NCI-H526 (cell line): ENCODE measurements at regions not wholly inside any gene's neighbourhood (a gene's known extent, or its start where the extent isn't known, plus 50 kb on each side); places are given as distances from the start of the nearest gene placed in this dataset.
A peak's percentile ranks its signal among the peaks of the same experiment; 100 is the strongest.

Experiments
- DNase-seq, 2 experiments: peaks; one replicate each; lab custom pipeline; 2025; lab: John Stamatoyannopoulos, UW

GRCh38 chr19:29096896-29097295 is 116.1 kb downstream of the UQCRFS1 start:
- no peak for DNase-seq

GRCh38 chr19:29093553-29093908 is 119.4 kb downstream of the UQCRFS1 start:
- peak in 1 of 2 experiments; percentile 42 for DNase-seq

DNA sequence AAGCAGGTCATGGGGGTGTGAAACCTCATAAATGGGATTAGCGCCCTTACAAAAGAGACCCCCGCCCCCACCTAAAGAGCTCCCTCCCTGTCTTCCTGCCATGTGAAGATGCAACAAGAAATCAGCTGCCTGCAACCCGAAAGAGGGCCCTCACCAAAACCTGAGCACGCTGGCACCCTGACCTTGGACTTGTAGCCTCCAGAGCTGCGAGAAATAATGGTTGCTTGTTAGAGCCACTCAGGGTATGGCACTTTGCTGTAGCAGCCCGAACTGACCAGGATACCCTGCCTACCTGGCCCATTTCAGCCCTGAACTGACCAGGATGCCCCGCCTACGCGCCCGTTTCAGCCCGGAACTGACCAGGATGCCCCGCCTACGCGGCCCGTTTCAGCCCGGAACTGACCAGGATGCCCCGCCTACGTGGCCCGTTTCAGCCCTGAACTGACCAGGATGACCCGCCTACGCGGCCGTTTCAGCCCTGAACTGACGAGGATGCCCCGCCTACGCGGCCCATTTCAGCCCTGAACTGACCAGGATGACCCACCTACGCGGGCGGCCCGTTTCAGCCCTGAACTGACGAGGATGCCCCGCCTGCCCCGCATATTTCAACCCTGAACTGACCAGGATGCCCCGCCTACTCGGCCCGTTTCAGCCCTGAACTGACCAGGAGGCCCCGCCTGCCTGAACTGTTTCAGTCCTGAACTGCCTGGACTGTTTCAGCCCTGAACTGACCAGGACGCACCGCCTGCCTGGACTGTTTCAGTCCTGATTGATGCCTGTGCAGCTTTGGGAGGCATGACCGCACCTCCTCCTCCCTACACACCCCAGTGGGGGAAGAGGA is 120.0 kb downstream of the UQCRFS1 start:
- no peak for DNase-seq

DNA sequence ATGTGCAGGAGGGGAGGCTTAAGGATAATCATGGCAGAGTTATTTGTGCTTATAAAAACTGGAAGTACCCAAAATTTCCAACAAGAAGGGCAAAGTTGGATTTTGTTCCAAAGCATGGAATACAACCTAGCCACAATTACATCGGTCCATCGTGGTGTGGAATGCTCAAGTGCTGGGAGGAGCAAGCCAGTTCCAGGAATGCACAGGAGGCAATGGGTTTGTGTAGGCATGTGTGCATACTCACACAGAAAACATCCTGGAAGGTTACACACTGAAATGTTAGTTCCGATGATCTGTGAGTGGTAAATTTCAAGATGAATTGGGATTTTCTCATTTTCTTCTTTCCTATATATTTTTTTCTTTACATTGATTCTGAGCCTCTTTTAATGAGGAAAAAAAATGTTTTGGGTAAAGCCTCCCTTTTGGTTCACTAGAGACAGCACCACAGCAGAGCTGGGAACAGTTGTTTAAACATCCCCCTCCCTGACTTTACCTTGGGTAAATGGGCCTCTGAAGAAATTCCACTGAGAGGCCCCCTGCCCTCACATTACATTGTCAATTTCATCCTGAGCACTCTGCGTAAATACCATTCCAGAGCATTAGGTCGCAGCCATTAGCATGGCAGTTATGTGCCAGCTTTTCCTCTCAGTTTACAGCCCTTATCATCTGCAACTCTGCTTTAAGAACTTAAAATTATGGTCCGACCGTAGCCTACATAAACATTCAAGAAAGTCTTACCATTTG is 122.0 kb downstream of the UQCRFS1 start:
- no peak for DNase-seq

DNA sequence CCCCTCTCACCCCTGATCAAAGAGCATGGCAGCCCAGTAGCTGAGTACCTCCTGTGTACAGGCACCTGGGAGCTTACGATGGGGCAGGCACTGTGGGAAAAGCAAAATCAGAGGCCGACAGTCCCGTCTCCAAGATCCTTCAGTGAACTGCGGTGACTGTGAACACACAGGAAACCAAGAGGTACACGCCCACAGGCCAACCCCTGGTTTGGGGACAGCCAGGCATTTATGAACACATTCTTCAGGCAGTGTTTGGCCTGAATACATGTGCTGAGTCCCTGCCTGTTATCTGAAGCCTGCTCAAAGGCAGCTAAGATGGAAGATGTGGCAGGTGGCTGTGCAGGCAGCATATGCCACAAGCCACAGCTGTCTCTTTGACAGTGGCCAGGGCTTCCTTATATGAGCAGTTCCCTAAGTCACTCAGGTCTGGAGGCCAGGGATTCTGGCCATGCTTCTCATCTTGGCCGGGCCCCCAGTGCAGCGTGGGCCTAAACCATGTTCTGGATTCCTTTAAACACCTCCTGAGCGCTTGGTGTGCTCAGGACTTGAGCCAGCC is 123.6 kb downstream of the UQCRFS1 start:
- DNase-seq, result no peak

DNA sequence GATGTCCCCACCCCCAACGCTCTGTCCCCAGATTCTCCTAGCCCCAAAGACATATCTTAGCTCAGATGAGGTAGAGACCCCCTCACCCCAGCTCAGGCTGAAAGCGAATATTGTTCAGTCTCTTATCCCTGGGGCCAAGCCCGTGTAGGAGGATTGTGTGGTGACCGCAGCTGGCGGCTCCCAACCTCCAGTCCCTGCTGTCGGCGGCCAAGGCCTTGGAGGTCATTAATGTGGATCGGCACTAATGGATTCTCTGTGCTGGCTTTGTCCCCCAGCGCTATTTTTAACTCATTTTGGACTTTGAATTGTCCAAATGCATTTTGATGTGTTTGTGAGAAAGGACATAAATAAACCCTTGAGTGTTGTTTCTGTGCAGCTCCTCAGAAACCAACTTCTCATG is 124.2 kb downstream of the UQCRFS1 start:
- DNase-seq, result no peak

GRCh38 chr19:29086646-29087045 is 126.3 kb downstream of the UQCRFS1 start:
- DNase-seq, result no peak

GRCh38 chr19:29086182-29086581 is 126.8 kb downstream of the UQCRFS1 start:
- DNase-seq, result peak; percentile 15 to 59

DNA sequence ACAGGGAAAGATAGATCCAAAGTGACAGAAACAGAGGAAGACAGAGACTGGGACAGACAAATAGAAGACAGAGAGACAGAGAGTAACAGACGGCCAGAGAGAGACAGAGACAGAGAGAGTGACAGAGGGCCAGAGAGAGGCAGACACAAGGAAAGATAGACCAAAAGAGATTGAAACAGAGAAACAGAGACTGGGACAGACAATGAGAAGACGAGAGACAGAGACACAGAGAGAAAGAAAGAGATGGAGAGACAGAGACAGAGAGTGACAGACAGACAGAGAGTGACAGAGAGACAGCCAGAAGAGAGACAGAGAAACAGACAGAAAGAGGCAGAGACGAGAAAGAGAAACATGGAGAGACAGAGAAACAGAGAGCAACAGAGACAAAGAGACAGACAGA is 127.3 kb downstream of the UQCRFS1 start:
- DNase-seq, result no peak

DNA sequence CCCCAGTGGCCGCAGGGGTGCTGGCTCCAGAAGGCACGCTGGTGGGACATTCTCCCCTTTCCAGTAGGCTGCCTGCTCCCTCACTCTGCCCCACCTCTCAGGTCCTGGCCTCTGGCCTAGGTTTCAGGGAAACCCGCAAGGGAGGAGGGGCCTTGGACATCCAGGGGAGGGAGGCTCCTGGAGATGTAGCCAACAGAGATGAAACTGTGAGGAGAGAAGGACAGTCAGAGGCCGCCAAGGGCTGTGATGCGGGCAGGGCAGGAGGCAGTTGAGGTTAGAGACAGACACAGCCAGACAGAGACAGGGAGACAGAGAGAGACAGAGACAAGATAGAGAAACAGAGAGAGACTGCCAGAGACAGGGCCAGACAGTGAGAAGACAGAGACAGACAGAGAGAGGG is 127.7 kb downstream of the UQCRFS1 start:
- DNase-seq, result no peak

- DNase-seq, result peak in 1 of 2 experiments; percentile 28
Observed at GRCh38 chr19:29084266-29084665, 128.7 kb downstream of the UQCRFS1 start.

- DNase-seq, result no peak
Observed at GRCh38 chr19:29083863-29084262, 129.1 kb downstream of the UQCRFS1 start.

- no peak for DNase-seq
Observed at GRCh38 chr19:29079356-29080032, 133.5 kb downstream of the UQCRFS1 start.

GRCh38 chr19:29076963-29077362 is 136.0 kb downstream of the UQCRFS1 start:
- no peak for DNase-seq

- no peak for DNase-seq
Observed at GRCh38 chr19:29076161-29076560, 136.8 kb downstream of the UQCRFS1 start.

DNA sequence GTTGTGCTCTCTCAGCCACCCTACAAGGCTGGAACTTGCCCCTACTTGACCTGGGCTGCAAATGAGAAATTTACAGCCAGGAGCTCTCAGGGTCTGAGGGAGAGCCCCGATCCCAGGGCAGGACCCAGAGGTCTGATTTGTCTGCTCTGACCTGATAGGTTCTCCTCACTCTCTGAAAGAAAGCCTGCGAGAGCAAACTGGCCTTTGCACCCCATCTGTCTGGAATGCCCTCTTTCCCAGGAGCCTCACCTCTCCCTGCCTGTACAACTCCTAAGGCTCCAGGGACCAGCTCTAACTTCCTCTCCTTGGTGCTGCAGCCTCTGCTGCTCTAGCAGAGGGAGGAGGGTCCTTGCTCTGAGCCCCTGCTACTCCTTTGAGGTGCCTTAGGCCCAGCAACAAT is 137.8 kb downstream of the UQCRFS1 start:
- no peak for DNase-seq

DNA sequence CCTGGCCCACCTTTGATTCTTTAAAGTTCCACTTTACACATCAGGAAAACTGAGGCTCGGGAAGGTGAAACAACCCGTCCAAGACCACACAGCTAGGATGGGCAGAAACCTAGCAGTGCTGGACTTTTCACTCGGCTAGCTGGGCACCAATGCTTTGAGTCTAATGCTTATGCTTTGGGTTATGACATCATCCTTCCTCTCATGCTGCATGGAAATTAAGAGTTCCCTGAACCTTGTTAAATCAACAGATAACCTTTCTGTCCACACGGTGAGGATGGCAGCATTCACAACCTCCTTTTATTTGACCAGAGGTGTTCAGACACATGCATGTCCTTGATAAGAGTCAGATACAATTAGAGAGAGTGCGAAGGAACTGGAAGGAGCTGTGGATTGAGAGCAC is 138.4 kb downstream of the UQCRFS1 start:
- no peak for DNase-seq

DNA sequence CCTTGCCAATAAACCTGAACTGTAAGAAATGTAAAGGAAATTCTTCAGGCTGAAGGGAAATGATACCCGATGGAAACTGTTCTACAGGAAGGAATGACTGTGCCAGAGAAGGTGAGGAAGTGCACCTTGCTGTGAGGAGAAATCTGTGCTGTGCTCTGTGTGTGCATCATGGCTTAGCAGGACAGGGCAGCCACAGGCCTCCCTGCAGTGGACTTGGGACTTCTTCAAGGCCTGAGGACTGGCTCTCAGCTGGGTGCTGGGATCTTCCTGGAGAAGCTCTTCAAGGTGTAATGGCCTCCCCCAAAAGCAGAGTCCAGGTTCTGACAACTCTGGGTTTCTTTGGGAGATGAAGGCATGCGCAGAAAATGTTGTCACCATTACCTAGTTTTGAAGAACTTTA is 145.1 kb downstream of the UQCRFS1 start:
- DNase-seq, result no peak

- peak in 1 of 2 experiments; percentile 43 for DNase-seq
Observed at GRCh38 chr19:29062475-29063435, 150.2 kb downstream of the UQCRFS1 start.

DNA sequence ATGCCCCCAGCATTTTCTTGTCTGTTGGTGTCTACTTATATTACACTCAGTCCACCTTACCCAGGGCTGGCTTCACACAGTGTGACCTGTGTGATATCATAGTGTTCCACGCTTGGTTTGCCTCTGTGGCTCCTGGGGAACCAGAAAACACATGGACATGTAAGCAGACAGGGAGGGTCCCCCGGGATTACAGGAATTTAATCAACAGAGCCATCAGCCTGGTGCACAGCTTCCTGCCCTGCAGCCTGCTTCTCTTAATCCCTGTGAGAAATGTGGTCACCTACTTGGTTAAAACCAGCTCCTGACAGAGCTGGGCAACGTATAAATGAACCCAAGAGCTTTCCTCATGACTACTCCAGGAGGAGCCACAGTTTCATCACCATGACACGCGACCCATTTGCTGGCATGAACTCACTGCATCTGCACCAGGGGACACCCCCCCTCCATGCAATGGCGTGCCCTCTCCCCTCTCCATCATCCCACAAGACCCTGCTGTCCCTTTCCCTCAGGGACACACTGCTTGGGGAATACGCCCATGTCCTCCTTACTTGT is 152.1 kb downstream of the UQCRFS1 start:
- DNase-seq, result peak in 1 of 2 experiments; percentile 38

DNA sequence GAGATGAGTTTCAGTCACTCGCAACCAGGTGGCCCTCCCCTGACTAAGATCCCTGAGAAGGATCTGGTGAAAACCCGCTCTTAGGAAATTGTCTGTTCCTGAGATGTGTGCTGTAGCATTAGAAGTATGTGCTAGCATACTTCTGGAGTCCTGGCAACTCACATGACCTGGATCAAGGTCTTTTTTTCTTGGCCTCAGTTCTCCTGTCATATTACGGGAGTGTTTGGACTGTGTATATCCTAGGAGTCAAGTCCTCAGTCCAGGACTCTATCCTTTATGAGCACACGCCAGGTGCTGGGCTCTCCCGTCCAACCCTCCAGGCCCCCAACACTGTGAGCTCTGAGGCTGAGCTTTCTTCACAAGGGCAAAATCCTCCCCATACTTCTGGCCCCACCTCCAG is 156.4 kb downstream of the UQCRFS1 start:
- no peak for DNase-seq
